Ecto neural progenitor cell (in vitro differentiated cells): ENCODE measurements at regions not wholly inside any gene's neighbourhood (a gene's known extent, or its start where the extent isn't known, plus 50 kb on each side); places are given as distances from the start of the nearest gene placed in this dataset.

ENCODE experiments used
- DNase-seq: peaks from one replicate; pipeline ENCODE4 v3.0.0-alpha.2; 2018; ENCODE audit warnings: low spot score

DNA sequence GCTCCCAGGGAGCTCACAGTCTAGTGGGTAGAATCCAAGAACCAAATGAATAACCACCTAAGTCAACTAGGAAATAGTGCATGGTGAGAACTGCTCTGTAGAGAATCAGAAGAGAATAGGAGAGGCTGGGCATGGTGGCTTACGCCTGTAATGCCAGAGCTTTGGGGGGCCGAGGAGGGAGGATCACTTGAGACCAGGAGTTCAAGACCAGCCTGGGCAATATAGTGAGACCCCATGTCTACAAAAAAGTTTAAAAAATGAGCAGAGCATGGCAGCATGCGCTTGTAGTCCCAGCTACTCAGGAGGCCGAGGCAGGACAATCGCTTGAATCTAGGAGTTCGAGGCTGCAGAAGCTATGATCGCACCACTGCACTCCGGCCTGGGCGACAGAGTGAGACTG, 122.3 kb upstream of the IRF2BP2 start:
- DNase-seq, result no peak

DNA sequence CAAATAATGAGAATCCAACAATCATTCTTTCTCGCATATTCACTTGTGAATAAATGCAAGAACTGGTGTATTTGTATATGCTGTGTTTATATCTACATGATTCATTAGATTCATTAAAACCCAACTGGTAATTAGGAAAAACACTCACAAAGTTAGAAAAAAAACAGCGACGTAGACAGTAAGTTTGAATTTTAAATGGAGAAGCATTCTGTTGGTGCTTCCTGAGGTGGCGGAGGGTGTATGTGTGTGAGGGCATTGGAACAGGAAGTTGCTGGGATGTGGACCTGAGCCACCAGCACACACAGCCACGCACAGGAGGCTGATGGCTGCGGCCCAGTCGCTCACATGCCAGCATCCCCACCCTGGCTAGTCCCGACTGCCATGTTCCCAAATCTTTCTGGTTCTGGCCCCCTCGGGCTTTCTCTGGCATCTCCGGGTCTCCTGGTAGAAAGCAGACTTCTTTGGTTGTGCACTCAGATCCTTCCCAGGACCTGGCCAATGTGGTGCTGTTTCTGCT, 121.6 kb upstream of the IRF2BP2 start:
- no peak for DNase-seq

DNA sequence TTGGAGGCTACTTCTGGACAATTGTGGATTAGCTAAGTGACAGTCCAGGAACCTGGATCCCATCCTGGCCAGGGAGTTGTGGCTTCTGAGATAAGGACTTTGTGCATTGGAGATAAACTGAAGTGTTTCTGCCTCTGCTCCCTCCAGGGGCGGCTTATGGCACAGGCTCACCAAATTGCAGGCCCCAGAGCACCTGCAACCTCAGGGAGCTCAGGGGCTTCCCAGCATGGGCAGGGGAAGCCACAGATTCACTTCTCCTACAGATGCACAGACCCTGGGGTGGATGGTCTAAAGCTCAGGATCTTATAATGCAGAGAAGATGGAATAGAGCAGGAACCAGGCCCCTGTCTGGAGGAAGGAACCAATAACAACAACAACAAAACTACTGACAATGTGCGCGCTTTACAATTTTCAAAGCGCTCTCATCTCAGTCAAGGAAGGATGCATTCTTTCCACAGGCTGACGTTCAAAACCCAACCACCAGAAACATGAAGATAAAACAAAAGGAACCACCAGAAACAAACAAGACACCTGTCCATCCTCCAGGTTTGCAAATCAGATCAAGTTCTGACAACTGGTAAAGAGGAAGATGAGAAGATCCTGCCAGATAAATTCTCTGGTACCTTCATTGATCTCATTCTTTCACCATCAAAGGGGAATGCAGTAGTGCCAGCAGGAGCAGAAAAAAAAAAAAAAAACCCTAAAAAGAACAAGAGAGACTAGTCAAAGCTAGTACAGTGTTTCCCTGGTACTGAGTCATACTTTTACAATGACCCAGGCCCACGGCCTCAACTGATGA, 121.0 kb upstream of the IRF2BP2 start:
- DNase-seq, result no peak

DNA sequence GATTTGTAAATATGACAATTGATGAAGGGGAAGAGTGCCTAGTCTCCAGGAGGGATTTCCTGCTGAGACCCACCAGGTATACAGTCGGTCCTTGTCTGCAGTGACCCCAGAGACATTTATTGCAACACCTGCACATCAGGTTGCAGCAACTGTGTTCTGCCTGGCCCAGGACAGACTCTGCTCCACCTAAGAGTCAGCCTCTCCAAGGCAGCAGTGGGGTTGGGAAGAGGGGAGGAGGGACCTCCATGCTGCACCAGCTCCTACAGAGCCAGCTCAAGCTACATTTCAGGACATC, 120.4 kb upstream of the IRF2BP2 start:
- DNase-seq, result no peak

DNA sequence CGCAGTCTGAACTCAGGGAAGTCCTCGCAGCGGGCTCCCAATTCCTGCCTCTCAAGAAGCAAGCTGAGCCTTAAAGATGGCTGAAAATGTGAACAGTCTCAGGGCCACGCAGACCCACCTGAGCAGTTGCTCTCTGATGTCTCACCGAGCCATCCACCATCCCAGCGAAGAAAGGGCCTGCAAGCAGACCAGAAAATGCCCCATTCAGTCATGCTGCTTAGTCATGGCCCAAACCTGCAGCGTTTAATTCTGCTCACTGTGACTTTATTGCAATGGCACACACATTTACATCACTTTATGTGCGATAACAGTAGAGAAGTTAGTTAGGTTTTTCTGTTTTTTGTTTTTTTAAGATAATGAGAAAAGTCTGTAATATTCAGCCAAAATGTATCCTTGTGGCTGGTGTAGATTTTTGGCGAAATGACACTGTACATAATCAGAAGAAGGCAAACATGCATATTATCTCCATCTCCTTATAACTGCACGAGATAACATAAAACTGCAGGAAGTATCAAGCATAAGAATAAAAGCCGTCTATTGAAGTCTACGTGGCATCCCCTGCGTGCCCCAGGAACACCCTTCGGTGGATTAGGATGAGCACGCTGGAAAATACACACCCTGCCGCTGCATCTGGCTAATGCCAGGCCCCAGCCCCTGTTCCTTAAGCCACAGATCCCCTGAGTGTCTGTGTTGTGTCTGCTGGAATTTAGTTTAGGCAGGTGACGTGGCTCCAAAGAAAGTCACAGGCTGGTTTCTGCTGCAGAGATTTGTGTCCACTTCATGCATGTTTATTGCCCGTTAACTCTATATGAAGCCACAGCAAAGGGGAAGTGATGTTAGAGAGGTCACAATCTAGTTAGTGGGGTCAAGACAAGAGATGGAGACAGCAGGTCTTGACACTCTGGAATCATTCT, 119.8 kb upstream of the IRF2BP2 start:
- no peak for DNase-seq

DNA sequence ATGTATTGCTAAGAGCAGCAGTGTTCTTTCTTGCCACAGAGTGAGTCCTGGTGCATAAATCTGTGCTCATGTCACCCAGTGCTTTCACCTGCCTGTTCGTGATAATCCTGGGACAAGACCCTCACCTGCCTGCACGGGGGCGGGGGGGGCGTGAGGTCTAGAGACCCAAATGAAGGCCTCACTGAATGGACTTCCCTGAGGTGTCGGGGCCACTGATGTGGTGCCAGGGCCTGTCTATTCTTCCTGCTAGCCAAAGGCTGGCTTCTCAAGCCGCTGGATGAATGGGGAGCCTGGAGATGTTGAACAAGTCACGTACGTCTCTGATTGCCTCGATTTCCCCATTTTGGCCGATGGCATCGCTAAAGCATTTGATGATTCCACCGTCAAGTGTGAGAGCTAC, 118.8 kb upstream of the IRF2BP2 start:
- no peak for DNase-seq

DNA sequence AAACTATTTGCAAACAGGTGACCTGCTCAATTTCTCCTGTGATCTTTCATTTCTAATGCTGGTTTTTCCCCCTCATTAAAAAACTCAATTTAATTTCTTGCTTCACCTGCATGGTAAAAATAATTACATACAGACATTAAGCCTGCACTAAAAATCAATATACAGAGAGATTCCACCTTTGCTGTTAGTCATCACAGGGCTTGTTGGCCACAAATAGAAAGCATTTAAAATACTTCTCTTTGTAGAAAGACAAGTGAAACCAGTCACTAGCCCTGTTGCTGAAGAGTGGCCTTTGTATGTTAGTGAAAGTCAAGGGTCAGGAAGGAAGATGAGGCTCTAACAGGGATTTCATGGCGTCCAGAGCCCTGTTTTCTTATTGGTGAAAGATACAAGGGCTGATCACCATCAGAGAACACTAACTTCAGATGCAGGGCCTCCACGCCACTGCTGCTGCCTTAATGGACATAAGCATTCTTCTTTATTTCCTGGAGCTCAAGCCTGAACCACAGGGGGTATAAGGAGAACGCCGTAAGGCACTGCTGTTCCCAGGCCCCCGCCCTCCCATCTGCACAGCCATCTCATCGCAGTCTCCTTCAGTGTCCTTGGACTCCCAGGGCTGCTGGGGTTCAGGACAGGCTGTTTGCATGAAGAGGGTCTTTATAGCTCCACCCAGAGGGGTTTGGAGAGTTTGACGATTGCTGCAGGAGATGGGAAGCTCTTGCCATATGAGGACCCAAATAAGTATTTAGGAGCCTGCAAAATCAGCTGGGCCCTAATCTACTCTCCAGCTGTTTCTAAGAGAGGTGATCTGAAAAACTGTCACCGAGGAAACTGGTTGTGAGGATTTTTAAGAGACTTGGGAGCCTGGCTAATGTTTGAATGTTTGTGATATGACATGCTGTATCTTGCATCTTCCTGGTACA, 117.3 kb upstream of the IRF2BP2 start:
- no peak for DNase-seq

DNA sequence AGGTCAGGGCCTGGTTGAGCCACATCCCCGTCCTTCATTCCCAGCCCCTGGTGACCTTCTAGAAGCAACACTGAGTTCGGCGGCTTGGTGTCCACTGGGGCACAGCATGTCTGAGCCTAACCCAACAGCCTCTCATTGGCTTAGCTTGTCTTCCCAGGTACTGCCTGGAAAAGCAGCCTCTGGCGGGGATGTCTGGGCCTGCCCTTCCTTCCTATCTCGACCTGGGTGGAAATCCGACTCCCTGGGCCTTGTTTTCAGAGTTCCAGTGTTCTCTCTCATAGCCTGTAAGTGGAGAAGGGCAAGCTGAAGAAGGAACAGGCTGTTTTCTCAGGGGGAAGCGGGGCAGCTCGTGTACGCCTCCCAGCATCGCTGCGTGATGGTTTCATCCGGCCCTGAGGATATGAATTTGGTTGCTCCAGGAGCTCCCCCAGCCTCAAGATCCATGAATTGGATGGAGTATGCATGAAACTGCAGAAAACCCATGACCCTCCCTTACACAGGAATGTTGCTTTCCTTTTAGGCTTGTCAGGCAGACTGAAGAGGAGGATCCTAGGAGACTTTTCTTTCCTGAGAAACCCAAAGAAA, 116.5 kb upstream of the IRF2BP2 start:
- no peak for DNase-seq

DNA sequence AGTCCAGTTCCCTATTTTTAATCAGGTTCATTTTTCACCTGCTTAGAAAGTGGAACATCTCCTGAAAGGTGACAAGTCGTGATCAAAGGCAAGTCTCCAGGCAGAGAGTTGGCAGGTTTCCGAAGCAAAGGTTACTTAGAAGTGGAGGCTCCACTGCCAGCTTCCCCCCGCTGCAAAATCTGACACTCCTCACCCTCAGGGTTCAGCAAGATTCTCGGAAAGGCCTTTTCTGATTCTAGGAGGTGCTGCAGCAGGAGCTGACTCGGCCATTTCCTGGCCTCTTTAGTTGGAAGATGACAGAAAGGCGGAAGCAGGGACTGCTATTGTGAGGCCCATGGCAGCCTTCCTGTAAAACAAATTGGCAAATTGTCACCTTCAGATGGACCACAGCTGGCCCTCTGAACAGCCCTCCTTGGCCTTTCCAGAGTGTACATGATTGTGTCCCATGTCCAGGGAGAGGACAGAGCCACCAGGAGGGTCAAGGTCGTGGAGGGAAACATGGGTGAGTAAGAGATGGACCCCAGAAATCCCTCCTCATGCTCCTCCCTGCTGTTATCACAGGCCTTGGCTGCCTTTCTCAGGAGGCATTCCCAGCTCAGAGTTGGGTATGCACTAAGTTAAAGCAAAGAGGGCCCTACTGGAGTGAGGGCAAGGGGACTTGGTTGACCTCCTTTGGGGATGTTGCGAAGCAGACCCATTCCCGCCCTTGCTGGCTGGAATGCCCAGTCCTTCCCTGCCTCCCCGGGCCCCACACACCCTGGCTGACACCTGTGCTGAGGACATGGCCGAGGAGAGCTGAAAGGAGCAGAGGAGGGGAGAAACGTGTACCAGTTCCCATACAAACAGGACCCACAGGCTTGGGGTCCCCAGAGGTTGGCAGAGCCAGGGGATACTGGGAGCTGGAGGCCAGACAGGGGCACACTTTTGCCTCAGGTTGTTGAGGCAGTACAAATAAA, 115.5 kb upstream of the IRF2BP2 start:
- DNase-seq, result no peak

DNA sequence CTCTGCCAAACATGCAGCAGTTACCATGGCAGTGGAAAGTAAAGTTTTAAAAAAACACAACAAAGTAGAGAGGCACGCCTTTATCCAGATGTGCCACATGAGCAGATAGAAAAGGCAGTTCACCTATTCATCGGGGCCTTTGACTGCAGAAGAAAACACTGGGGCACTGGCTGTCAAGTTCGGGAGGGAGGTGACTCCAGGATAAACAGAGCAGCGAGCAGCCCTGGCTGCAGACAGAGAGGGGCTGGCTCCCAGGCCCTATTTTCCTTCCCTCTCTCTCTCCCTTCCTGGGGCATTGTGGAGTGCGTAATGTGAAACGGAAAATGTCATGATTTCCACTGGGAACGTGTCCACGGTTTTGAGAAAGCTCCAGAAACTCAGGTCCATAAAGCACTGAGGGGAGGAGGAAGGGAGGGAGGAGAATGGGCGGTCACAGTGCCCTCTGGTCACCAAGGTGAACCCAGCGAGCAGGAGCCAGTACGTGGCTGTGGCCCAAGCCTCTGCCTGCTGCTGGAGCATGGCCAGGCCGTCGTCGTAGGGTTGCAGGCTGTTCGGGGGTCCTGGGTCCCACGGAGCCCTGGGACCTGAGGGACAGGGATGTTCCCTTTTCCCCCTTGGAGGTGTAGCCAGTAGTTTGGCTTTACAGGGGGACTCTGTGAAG, 114.7 kb upstream of the IRF2BP2 start:
- DNase-seq, result no peak

DNA sequence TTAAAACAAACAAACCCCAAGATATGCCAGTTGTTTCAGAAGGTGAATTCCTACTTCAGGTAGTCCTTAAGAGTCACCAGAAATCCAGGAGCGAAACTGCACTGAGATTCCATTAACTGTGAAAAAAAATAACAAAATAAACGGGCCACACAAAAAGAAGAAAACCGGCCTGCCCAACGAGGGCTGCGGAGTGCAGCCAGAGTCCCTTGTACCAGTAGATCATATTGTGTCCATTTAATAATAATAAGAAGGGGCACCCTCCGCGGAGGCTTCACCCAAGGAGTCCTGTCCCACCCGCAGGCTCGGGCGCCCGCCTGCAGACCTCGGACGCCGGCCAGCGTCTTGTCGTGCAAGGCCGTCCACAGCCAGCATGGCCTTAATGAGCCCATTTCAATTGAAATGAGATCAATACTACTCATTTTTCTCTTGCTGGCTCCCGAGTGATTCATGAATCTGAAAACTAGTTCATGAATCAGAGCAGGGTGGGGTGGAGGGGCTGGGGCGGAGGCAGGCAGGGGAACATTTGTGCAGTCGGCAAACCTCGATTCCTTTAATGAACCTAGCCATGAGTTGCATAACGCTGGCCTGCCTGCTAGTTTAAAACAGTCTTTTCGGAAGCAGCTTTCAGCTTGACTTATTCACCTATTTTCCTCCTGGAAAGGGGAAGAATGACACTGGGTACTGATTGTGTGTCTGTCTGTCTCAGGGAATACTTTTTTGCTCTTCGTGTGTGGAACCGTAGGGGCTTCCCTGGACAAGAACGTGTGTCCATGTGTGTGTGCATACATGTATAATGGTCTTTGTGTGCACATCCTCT, 113.1 kb upstream of the IRF2BP2 start:
- no peak for DNase-seq

DNA sequence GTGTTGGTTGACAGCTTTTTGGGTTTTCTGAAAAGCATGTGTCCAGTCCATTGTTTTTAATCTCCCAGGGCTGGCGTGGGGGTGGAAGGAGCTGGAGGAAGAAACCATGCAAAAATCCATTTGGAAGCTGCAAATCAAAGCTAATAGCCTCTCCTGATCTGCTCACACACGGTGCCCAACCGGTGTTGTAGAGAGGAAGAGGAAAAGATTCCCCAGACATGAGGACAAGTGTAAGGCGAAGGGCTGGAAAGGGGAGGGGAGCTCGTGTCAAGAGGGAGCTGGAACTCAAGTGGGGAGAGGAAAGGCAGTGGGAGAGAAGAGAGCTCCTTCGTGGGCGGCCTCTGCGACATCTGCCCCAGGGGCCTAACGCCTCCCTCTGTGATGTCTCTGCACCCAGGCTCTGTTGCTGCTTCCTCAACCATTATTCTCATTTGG, 112.3 kb upstream of the IRF2BP2 start:
- DNase-seq, result no peak

DNA sequence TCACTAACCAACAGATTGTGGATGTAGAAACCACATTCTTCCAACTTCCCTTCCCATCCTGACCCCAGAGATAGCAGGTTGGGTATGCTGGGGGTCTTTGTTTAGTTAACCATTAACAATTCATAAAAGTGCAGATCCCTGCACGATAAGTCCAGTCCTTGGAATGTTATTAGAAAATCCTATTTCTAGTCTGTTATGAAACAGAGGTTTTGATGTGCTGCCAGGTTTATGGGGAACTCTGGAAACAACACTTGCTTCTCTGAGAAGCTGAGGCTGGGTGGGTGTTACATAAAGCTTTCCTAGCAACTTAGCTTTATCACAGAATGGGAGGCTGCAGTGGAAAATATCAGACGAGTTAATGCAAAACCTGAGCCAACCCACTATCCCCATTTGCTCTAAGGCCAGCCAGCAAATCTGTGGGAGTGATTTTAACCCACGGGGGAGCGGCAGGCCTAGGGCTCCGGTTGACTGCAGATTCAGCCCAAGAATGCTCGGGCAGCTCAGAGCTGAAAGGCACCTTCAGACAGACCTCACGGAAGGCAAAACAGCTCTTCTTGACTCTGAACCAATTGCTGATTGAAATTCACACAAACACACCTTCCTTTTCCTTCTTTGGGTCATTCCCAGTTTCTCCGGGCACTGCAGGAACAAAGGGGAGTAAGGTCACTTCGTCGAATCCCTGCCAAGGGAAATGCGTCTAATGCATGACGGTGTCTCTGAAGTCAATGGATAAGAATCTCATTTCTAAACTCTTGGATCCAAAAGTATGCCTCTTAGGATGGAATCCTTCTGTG, 111.7 kb upstream of the IRF2BP2 start:
- DNase-seq, result no peak

DNA sequence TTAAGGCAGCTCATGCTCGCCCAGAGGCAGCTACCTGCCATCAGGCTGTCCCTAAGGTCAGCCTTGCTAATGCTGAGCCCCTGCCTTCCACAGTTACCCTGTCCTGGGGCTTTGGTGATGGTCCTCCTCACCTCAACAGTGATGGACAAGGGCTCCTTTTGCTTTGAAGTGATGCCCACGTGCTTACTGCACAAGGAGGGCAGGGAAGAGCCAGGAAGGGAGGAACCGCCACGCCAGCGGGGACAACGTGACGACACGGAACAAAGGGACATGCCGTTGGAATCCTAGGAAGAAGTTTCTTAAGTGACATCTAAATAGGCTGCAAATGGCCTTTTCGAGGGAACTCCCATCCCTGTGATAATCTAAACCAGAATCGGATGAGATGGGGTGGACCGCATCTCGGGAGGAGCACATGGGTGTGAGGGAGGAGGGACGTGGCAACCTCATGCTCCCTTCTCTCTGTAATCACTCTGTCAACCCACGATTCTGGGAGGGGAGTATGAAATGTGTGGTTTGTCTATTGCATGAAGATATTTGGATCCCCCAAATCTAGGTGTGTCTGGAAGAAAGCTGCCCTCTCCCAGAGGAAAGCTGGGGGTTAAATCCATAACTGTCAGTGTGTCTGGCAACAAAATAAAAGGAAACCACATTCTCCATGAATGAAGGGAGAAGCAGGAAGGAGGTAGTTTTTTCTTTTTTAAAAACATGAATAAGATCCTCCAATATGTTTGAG, 110.9 kb upstream of the IRF2BP2 start:
- DNase-seq, result no peak

DNA sequence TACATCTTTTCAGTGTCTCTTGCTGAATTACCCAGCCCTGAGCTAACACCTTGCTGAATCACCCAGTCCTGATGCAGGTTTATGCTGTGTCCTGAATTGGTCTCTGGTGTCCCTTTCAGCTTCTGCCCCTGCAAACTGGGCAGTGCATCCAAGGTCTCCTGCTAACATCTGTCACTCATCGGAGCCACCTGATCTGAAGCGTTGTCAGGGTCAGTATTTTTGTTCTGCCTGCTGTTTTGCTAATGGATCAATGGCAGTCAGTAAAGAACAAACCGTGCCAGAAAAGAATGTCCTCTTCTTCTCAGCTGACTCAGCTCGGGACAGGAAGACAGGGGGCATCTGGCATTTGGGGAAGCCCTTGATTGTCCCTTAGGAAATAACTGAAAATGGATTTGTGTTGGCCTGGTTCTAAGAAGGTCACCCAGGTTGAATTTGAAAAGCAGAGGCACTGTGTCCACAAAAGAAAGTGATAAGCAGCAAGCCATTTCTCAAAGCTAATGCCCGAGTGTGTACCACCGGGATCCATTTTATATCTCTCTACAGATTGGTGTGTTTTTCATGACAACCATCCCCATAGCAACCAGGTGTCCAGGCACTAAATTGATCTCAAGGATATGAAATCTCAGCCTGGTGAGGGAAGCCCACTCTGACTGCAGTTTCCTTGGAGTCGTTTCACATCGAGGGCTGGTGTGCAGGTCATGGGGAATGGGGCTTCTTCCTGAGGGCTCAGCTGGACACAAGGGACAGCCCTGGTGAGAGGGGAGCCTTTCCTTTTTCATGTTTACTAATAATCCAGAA, 109.7 kb upstream of the IRF2BP2 start:
- DNase-seq, result no peak
